Anterior cingulate cortex (tissue), 58 donors: ENCODE measurements at regions not wholly inside any gene's neighbourhood (a gene's known extent, or its start where the extent isn't known, plus 50 kb on each side); places are given as distances from the start of the nearest gene placed in this dataset.
"Not testable (repeated sequence)": the region's sequence is repeated elsewhere in the genome, so short reads cannot be mapped to it uniquely, and the experiment has no call there.

Experiments used
- DNase-seq, 58 donors: peaks; one replicate each; lab custom pipeline; 2025; lab: John Stamatoyannopoulos, UW

DNA sequence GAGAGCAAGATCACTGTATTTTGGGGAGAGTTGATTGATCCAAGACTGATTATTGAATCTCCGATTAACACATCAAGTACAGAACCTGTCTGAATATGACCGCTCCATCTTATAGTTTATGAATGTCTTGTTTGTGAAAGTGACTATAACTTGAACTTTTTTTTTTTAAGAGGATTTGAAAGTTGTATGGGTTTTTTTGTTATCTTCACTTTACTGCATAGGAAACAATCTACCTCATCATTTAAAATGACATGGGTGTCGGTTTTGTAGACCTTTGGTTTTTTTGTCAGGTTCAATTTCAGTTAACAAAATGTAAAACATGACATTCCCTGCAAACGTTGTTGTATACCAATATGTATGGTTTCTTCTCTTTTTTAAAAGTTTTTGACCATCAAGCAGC is 103.0 kb upstream of the NUDT6 start:
- DNase-seq, result no peak

DNA sequence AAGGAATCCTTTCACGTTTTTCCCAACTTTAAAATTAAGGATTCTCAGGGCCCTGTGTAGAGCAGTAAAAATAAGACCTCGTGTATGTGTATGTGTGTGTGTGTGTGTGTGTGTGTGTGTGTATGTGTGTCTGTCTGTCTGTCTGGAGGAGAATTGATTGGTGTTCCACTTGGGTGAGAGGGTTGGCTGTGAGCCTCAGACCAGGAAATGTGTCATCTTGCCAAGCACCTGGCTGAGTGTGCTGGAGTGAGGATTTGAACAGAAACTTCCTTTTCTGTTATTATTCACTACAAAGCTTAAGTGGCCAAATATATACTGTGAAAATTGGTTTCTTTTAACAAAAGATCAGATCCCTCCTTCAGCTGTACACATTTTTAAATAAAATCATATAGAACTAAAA is 103.6 kb upstream of the NUDT6 start:
- not testable (repeated sequence) for DNase-seq

- no peak for DNase-seq
Observed at GRCh38 chr4:123031664-123032063, 109.3 kb upstream of the NUDT6 start.

- no peak for DNase-seq
Observed at GRCh38 chr4:123034023-123034422, 111.6 kb upstream of the NUDT6 start.

DNA sequence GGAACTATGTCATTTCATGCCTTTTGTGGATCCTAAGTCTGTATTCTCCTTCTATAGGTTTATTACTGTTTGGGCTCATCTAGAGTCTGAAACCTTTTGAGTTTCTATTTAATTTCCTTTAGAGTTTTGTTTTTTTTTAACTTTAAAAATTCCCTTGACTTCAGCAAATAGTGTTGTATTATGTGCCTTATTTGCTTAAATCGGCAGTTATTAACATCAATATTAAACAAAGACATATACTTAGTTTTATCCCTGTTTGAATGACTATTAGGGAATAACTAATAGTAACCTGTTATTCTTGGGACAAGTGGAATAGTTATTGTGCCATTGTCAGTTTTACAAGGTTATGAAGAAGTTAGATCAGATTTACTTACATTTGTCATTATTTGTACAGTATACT is 112.8 kb upstream of the NUDT6 start:
- DNase-seq, result no peak

GRCh38 chr4:123037804-123038203 is 115.4 kb upstream of the NUDT6 start:
- no peak for DNase-seq

GRCh38 chr4:123042095-123042494 is 119.7 kb upstream of the NUDT6 start:
- DNase-seq, result no peak

- DNase-seq, result no peak
Observed at GRCh38 chr4:123043013-123043412, 120.6 kb upstream of the NUDT6 start.

- no peak for DNase-seq
Observed at GRCh38 chr4:123043793-123044425, 121.5 kb upstream of the NUDT6 start.

DNA sequence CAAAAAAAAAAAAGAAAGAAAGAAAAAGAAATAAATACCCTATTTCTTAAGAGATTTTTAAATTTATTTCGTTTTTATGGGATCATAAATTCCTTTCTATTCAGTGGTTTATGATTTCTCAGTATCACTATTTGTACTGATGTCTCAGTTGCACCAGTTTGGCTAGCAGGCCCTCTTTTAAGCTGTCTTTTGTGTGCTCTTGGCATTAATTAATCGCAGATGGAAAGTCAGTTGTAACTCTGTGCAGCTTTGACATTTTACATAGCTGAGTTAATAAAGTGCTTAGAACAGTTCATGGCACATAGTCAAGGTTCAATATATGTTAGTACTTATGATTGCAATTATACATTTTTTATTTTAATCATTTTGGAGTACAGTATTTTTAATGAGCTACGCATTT is 123.7 kb upstream of the NUDT6 start:
- no peak for DNase-seq

GRCh38 chr4:123050018-123050417 is 127.6 kb upstream of the NUDT6 start:
- no peak for DNase-seq

GRCh38 chr4:123052007-123052406 is 129.6 kb upstream of the NUDT6 start:
- DNase-seq, result no peak

DNA sequence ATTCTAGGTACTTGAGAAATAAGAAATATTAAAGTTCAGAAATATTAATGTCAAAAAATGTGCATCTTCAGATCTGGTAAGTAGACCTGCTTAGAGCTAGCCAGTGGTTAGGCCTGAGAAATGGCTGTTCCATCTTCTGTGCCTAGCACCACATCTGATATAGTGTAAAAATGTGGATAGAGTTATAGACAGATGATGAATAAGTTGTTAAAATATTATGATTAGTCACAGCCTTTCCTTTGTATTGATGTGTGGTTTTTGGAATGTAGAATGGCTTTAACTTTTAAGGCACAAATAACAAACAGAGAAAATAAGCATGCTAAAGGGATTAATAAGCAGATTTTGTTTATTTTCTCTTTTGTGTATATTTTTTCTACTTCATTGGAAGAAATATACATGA is 133.5 kb upstream of the NUDT6 start:
- no peak for DNase-seq

GRCh38 chr4:123060039-123060770 is 137.8 kb upstream of the NUDT6 start:
- DNase-seq, result no peak

DNA sequence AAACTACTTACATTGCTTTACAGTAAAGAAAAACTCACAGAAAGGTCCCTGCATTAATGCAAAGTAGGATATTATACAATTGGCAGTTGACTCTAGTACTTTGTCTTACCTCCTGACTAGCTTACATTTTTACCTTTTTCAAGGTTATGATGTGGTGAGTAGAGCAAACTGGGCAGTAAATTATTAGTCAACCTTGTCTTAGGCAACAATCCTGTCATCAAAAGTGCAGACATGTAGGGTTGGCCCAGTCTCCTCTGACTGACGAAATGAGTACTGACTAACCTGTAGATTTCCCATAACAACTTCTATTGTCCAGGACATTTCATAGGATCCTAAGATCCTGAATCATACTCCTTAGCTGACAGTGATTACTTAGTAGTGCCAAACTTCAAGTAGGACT is 142.0 kb upstream of the NUDT6 start:
- DNase-seq, result no peak

GRCh38 chr4:123068081-123068480 is 145.7 kb upstream of the NUDT6 start:
- no peak for DNase-seq

GRCh38 chr4:123072060-123072459 is 149.7 kb upstream of the NUDT6 start:
- no peak for DNase-seq

DNA sequence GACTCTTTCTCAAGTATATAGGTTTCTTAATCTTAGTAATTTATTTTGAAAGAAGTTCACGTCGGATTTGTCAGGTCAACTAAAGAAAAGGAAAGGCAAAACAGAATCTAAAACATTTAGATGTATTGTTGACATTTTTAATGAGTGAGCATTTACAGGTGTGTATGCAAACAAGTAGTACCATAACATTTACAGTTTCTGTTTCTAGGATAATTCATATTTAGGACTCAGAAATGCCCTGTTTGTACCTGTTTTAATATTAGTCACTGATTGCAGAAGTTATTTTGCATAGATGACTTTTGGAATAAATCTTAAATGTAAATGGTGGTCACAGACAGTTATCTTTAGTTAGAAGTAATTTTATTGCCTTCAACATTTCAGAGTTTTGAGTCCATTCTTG is 151.3 kb upstream of the NUDT6 start:
- DNase-seq, result no peak

DNA sequence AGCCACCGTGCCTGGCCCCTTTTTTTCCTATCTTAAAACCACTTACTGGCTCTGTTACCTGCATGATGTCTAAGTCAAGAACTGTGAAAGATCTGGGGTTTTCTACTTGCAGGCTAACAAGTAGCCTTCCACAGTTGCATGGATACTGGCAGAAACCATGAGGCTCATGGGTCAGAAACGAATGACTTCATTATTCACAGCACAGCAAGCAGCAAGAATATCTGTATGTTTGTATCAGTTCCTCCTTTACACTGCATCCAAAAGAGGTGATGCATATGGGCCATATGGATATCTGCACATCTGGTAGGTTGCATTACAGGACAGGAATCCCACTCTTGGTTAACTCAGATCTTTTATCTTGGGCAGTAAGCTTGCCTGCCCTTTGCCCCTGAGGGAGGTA is 154.9 kb upstream of the NUDT6 start:
- DNase-seq, result no peak

DNA sequence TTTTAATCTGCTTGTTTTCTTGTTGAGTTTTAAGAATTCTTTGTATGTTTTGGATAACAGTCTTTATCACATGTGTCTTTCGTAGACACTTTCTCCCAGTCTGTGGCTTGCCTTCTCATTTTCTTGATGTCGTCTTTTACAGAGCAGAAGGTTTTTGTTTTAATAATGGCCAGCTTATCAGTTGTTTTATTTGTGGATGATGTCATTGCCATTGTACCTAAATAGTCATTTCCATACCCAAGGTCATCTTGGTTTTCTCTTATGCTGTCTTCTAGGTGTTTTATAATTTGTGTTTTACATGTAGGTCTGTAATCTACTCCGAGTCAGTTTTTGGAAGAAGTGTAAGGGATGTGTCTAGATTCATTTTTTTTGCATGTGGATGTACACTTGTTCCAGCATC is 159.6 kb upstream of the NUDT6 start:
- no peak for DNase-seq

DNA sequence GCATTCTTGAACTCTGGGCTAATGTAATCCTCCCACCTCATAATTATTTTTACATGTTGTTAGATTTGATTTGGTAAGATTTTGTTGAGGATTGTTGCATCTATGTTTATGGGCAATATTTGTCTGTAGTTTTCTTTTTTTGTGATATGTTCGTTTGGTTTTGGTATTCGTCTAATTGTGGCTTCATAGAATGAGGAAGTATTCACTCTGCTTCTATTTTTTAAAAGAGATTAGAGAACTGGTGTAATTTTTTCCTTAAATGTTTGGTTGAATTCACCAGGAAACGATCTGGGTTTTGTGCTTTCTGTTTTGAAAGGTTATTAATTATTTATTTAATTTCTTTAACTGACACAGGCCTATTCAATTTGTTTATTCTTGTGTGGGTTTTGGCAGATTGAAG is 161.2 kb upstream of the NUDT6 start:
- no peak for DNase-seq

DNA sequence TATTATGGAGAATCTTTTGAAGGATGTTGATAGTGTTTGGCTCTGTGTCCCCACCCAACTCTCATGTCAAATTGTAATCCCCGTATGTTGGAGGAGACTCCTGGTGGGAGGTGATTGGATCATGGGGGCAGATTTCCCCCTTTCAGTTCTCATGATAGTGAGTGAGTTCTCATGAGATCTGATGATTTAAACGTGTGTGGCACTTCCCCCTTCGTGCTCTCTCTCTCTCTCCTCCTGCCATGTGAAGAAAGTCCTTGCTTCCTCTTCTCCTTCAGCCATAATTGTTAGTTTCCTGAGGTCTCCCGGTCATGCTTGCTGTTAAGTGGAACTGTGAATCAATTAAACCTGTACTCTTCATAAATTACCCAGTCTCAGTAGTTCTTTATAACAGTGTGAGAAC is 166.1 kb upstream of the NUDT6 start:
- no peak for DNase-seq

DNA sequence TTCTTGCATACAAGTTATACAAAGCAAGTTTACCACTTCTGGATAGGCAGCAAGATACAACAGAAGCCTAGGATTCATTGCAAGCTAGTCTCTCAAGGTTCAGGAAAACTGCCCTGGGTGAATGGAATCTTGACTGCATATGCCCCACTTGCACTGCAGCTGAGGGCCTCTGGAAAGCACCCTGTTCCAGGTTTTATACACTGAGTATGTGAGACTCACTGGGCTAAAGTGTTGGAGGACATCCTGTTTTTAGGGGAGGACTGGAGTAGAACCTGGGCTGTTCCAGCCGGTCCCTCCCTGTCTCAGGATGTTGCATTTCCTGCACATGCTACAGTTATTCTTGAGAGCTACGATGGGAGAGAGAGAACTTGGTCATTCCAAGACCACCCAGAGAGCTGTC is 168.5 kb upstream of the NUDT6 start:
- DNase-seq, result no peak
